ENCODE measurements at regions not wholly inside any gene's neighbourhood (a gene's known extent, or its start where the extent isn't known, plus 50 kb on each side); places are given as distances from the start of the nearest gene placed in this dataset.
"Not testable (repeated sequence)": the region's sequence is repeated elsewhere in the genome, so short reads cannot be mapped to it uniquely, and the experiment has no call there.

DNA sequence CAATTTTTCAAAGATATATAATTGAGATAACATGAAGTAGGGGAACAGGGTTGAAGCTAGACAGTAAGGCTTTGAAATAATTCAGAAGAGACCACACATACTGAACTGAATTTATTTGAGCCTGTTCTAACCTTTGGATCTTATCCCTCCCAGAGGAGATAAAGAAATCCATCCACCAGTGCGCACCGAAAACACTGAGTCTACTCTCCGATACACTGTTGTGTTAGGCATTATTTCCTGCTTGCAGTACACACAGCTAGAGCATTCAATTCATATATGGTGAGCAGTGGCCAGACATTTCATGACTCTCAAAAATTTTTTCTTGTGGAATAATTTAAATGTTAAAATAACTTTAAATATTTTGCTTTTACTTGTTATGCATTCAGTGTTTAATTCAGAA lies 342.7 kb downstream of the GPD2 start:
- no peak for DNase-seq

DNA sequence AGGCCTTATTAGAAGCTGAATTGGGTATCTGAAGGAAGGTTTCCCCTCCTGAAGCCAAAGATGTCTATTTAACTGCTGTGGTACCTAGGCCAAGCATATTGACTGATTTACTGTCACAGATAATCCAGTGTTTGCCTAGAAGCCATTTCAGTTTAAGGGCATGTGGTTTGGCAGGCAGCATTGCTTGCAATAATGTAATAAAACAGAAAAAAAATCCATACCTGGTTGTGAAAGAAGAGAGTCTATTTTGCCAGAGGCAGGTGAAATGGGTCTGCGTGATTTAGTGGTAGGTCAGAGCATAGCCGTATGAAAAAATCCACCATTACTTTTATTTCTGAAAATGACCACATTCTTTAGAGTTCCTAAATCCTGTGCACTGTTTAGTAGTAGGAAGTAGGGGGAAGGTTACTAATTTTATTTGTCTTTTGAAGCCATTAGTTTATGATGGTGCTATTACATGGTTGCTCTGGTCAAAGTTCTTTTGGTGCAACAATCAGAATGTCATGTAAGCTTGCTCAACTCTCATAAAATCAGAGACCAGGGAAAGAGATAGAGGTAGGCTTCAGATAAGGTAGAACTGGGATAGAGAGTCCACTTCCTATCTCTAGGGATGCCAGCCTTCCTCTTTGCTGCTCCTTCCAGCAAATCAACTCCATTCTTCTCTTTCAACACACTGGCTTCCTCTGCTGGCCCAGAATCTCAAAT lies 343.4 kb downstream of the GPD2 start:
- no peak for DNase-seq

DNA sequence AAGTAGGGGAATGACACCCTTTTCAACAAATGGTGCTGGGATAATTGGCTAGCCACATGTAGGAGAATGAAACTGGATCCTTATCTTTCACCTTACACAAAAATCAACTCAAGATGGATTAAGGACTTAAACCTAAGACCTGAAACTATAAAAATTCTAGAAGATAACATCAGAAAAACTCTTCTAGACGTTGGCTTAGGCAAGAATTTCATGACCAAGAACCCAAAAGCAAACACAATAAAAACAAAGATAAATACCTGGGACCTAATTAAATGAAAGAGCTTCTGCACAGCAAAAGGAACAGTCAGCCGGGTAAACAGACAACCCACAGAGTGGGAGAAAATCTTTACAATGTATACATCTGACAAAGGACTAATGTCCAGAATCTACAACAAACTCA lies 345.5 kb downstream of the GPD2 start:
- DNase-seq, result not testable (repeated sequence)

DNA sequence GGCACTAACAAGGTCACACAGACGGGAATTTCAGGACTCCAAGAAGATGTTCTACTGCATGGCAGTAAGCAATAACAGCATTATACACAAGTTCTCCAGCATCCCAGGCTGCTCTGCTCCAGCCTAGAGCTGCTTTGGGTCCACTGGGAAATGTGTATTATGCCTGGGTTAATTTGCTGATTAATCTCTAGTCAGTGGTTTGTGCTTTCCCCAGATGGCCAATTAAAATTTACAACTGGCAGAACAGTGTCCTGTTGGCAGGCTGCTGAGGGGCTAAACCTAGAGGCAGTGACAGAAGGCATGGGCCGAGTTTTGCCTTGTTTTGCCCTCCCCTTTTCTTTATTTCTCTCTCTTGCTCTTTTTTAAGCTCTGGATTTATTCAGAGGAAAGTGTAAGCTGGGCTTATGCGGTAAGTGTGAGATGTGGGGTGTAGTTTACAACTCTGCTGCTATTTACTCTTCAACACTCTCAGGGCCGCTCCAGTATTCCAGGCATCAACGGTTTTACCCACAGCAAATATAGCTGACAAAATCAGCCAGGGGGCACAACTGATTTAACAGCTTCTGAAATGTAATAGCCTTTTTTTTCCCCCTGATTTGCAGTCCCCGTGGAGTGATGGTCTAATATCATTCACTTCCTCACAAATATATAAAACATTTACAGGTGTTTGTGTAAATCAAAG lies 348.0 kb downstream of the GPD2 start:
- DNase-seq, result no peak

DNA sequence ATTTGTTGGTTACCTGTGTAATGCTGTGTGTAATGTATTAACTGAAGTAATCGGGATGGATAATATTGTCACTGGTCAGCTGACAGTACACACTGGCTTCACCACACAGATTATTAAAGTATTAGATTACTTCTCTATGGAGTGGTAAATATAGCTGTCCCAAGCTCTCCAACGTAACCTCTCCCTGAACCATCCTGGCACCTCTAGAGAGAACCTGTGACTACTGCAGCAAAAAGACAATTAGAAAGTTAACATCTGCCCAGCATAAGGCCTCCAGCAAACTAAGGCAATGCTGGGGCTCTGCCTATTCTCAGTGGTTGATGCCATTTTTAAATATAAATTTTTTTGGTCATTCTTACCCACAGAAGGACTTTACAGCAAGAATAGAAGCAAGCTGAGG lies 351.3 kb downstream of the GPD2 start:
- DNase-seq, result no peak

DNA sequence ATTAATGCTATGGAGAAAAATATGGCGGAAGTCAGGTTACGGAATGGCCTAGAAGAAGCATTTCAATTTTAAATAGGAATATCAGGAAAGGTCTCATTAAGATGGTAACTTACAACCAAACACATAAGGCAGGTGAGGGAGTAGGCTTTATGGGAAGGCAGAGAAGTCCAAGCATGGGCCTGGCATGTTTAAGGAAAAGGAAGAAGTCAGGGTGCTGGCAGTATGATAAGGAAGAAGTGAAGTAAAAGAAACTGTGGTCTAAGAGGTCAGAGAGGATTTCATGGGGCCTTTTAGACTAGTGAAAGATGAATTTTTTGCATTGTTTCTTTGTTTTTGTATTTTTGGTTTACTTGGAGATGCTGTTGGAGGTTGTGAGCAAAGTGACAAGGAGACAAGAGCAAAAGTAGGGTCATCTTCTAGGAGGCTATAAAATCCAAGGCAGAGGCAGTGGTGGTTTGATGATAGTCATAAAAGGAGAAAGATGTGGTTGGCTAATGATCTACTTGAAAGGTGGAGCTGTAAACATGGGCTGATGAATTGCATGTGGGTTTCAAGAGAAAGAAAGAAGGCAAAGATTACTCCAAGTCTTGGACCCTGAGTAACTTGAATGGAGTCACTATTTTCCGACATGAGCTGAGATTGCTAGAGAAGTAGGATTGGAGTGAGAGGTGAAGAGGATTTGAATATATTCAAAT lies 354.3 kb downstream of the GPD2 start:
- DNase-seq, result no peak

DNA sequence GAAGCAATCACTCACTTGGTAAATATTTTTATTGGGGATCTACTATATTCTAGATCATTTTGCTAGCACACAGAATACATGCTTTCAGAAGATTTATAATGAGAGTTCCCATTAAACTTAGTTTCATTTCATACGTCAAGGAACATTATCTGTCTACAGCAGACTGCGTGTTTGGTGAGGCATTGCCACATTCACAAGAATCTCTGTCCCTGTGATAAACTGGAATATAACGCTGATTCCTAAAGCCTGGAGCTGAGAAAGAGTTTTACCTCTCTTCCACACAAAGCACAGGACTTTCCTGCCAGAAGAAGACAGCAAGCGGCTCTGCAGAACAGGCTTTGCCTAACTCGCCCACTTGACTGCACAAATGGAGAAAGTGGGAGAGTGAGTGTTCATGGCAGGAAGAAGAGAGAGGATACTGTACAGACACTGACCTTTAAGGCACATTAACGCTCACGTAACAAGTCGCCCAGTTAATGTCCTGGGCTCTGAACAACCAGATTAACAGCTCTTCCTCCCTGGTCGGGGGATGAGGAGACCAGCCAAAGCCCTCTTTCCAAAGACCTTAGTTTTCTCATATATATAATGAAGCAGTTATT lies 356.2 kb downstream of the GPD2 start:
- no peak for DNase-seq

DNA sequence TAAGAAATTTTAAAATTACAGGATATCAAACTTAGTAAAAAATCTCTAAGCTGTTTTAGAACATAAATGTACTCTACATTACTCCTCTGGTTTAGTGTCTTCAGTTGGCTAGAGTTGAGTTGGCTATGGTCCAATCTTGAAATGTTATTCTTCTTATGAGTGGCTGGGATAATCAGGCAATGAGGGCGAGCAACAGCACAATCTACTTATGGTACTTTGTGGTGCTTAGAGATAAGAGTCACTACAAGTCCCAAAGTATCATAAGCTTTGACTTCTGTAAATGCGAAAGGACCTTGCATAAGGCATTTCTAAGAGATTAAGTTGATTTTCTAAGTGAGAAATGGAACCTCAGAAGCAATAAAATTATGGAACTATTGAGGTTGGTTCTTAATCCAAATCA lies 361.7 kb downstream of the GPD2 start:
- DNase-seq, result no peak

DNA sequence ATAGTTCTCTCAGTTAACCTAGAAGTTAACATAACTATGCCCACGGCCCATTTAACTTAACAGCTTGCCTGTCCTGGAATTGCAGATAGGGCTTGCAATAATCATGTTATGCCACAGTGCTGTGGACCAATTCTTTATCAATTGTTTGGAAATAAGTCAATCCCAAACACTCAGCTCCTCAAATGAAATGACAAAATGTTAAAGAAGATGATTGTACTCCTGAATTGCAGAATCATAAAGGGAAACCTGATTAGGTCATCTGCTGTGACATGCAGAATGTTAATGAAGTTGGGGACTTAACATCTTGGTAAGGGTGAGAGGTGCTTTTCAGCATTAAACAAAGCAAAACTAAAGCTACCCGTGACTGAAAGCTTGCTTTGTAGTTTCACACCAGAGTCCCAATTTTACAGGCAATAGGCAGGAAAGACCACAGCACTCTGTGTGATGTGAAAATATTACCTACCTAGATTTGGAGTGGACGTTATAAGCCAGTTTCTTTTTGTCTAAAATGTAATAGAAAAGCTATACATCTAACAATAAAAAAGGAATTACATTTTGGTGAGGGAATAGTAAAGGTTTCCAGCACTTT lies 364.0 kb downstream of the GPD2 start:
- no peak for DNase-seq

DNA sequence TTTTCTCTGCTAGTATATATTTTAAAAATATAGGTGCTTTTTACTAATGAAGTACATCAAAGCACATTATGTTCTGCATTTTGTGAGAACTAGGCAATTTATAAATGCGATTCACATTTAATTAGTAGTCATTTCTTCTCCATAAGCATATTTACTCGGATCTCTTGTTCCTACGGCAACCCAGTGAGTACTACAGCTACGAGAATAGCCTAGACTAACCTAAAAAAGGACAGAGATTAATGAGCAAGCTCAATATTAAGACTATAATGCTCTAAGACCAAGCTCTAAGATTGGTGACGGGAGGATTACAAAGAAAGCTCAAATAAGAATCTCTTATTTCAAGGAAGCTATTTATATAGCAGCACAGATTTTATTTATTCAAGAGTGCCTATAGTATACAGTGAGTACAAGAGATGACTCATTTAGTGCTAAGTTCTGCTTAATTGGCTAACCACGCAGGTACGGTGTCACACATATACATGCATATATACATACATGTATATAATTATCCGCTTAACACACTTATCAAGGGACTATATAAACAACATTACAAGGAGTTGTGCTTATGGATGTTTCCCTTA lies 364.7 kb downstream of the GPD2 start:
- no peak for DNase-seq

DNA sequence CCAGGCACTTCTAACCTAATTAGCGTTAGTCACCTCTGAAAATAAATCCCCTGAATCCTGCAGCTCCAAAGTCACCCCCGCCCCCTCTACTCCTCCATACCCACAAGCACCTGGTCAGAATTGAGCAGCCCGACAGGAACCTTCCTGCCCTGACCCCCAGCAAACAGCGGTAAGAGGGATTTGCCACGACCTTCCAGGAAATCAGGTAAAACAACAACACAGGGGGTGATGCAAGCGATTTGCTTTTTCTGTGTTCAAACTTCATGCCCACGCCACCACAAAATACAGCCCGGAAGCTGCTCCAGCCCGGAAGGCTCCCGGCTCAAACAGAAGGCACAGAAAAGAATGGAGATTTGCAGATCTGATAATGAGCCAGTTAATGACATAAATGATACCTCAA lies 367.1 kb downstream of the GPD2 start:
- no peak for DNase-seq

DNA sequence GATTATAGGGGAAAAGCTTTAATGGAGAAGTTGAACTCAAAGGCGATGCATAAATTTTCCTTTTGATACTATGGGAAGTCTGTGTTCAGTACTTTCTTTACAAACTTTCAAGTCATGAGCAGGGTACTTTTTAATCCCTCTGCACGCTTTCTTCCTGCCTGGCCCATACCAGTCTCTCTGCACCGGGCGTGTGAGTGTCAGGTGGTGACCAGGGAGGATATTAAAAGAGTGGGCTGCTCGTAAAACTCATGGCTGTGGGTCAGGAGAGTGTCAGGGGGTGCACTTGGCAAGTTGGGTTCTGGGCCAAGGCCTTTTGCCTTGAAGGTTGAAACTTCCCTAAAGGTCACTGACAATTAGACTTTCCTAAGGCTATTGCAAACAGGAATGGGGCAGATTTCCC lies 367.8 kb downstream of the GPD2 start:
- no peak for DNase-seq

DNA sequence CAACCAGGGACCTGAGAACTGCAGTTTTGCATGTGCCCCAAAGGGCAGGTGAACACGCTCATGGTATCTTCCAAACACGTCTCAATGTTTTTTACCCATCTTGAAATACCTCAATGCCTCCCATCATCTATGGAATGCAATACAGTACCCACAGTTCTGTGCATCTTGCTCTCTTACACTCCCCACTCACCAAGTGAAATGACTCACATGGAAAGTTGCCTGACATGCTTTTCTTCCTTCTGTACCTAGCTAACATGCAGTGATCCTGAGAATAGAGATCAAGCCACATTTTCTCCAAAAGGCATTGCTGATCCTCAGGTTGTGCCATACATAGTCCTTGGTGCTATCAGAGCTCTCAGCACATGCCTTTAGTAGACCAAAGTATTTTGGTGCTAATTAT lies 373.9 kb downstream of the GPD2 start:
- DNase-seq, result no peak

DNA sequence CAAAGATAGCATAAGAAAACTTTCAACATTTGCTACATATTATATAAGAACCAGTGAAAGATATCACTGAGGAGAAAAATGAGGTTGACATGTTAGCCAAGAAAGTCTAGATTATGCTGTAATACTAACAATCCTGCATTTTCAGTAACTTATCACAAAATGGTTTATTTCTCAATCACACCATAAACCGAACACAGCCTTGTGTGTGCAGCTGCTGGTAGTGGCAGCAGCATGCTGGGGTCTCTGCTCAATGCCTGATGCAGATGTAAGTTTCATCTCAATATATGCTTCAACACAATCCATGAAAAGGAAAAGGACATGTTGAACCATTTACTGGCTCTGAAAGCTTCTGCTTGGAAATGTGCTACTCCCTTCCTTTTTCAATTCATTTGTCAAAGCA lies 376.3 kb downstream of the GPD2 start:
- DNase-seq, result no peak

DNA sequence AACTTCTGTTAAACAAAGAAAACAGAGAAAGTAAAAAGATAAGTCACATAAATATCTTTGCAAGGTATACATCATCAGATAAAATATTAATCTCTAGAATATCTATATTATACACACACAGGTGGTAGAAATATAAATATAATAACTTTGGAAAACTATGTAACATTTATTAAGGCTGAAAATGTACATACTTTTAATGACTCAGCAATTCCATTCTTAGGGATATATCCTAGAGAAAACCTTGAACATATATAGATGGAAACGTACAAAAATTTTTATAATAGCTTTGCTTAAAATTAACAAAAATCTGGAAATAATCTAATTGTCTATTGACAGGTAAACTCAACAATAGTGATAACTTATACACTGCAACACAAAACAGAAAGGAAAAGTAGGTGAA lies 381.3 kb downstream of the GPD2 start:
- DNase-seq, result no peak

DNA sequence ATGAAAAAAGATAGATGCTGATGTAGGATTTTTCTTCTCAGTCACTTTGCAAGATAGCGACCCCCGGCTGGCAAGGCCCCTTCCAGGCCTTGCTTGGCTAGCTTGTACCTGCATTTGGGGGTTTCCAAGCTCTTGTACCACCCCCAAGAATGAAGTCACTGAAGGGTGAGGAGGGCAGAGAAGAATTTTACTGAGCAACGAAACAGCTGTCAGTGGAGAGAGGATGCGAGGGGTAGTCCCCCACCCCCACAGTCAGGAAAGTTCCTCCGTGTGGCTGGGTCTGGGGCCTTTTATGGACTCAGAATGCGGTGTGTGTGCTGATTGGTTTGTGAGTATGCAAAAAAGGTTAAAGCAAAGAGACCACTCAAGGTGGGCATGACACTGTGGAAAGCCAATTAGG lies 382.0 kb downstream of the GPD2 start:
- no peak for DNase-seq

DNA sequence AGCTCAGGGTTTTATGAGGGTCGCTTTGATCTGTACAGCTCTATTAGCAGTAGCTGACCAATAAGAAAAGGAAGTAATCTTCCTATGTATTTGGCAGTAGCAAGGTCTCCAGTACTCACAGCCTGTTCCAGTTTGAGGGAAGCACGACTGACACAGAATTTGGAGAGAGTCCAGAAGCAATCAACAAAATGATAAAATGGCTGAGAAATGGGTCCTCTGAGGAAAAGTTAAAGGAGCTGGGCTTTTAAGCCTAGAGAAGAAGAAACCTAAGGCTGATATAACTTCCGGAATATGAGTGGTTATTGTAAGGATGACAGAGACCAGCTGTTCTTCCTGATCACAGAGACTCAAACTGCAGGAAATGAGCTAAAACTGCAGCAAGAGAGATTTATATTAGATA lies 382.8 kb downstream of the GPD2 start:
- no peak for DNase-seq

DNA sequence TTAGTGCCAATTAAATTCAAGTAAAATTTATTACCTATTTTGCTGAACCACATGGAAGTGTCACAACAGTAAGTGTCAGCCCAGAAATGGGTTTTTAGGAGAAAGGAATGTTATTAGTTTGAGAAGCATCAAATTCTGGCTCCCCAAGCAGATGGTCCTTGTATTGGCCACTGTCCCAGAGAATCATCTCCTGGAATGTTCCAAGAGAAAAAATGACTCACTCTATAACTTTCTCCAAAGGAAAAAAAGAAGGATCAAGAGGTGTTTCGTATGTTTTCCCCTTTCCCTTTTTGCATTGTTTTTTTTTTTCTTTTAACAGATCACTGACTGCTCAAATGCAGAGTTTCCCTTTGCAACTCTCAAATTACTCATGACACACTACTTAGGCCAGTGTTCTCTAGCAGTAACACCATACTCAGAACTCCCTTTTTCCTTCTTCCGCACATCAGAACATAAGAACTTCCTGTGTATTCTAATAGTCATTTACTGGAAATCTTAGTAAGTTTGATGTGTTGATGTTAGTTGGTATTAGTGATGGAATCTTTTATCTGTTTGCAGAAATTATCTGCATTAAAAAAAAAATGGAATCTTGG lies 390.3 kb downstream of the GPD2 start:
- no peak for DNase-seq

DNA sequence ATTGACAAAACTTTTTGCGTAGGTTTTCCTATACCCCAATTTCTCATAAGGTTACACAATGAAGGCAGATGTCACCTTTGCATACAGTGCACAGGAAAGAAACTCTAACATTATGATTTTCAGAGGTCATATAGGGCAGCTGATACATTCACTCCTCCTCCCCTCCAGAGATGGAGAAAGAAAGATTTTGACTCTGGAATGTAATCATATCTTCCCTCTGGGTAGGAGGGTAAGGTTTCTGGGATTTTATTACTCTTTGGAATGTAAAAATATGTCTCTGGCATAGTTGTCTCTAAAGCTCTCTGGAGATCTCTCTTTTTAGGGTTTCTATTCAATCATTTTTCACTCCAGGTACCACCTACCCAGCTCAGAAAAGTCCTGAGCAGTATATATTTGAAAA lies 398.3 kb downstream of the GPD2 start:
- no peak for DNase-seq

DNA sequence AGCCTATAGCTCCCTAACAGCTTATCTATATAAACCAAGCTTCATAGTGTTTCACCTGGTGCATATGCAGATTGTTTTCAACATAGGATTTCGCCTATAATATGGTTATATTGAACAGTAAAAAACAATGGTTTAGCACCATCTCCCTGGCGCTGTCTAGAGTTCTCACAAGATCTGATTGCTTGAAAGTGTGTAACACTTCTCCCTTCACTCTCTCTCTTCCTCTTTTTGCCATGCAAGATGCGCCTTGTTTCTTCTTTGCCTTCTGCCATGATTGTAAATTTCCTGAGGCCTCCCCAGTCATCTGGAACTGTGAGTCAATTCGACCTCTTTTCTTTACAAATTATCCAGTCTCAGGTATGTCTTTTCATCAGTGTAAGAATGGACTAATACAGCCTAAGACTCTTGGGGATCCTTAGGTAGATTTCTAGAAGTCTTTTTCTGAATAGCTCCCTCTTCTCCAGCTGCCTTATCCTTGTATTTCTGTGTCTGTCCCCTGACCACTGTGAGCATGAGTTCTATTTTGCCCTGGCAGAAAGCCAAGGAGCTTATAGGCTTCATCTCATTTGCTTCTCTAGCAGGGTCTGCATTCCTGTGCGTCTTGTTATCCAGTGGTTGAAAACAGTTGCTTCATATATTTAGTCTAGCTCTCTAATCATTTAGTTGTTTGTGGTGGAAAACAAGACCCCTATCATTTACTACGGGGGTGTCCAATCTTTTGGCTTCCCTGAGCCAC lies 401.6 kb downstream of the GPD2 start:
- no peak for DNase-seq

DNA sequence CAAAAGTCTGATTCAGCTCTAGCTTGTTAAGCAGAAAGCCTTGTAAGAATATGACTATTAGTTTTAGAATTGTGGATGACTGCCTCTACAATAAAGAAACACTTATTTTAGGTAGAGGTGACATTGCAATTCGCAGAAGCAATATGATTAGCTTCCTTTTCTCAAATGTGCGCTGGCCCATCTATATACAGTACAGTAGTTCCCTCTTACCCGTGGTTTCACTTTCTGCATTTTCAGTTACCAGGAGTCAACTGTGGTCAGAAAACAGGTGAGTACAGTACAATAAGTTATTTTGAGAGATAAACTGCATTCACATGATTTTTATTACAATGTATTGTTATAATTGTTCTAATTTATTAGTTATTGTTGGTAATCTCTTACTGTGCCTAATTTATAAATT lies 405.1 kb downstream of the GPD2 start:
- no peak for DNase-seq
